ENCODE measurements at regions not wholly inside any gene's neighbourhood (a gene's known extent, or its start where the extent isn't known, plus 50 kb on each side); places are given as distances from the start of the nearest gene placed in this dataset.

DNA sequence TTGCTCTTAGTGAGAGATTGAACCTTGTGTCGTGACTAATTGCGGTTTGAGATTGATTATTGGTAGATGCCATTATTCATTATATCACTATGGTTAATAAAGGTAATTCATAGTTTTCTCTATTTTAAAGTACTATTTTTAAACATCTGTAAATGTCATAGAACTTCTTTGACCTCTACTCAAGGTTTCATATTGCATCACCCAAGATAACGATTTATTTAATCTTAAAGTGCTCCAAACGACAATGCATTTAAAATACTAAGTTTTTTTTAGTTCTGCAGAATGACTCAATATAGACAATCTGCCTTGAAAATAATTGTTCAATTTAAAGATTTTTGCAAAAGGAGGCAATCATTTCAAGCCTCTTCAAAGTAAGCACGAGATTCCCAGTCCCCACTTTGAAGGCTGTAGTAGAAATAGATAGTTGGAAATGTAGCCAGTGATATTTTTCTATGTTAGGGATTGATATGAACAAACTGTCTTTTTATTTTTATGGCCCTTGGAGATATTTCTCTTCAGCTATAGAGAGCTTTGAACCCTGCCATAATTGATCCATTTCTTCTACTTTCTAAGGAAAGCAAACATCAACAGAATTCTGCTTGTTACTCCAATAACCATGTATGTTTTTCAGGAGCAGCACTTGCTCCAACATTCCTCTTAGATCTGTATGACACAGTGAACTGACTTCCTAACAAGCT is 114.2 kb upstream of the PALMD start:
- Histone ChIP-seq H3K27me3 (ENCODE audit: control insufficient read depth in 1 of 2, insufficient read depth in 2 of 2, low read length in 2 of 2) (no peaks in the 10 kb centered on the region), H3K79me2 (ENCODE audit: insufficient read depth, low read length) (no peaks in the 10 kb centered on the region), H3K4me2 (ENCODE audit: low read depth, low read length) (no peak overlapping the region), H3K4me3 (replicated peaks in 1 of 3; ENCODE audit: insufficient read depth in 1 of 3, low read depth in 2 of 3, low read length in 3 of 3) (no peak overlapping the region), H2AFZ (ENCODE audit: low read length) (no peak overlapping the region), H3K36me3 (replicated peaks in 1 of 2; ENCODE audit: control insufficient read depth in 1 of 2, insufficient read depth in 2 of 2, low read length in 2 of 2) (no peaks in the 10 kb centered on the region), H3K9ac (ENCODE audit: insufficient read depth, low read depth, low read length) (no peak overlapping the region), H3K9me3 (ENCODE audit: low read length) (no peaks in the 10 kb centered on the region), H3K4me1 (ENCODE audit: insufficient read depth, low read length) (peaks cover 9% of the 10 kb centered on the region; the same call in 1 of the 2 replicates), H4K20me1 (ENCODE audit: insufficient read depth, low read length) (no peaks in the 10 kb centered on the region), H3K27ac (ENCODE audit: extremely low read length, insufficient read depth, low read length) (no peak overlapping the region)
- TF ChIP-seq HNF4A (CRISPR knock-in tag; IDR thresholded peaks at IDR 0.05) (peak; percentile 25; the same call in 1 of the 2 replicates), ZNF703 (CRISPR knock-in tag; IDR thresholded peaks at IDR 0.05; ENCODE audit: borderline replicate concordance) (no peak), SMAD3 (CRISPR knock-in tag; IDR thresholded peaks at IDR 0.05) (no peak), ATM (IDR thresholded peaks at IDR 0.05; ENCODE audit: borderline replicate concordance) (no peak), ZNF772 (CRISPR knock-in tag; IDR thresholded peaks at IDR 0.05) (no peak), CBX5 (CRISPR knock-in tag; IDR thresholded peaks at IDR 0.05; ENCODE audit: borderline replicate concordance) (no peak), ZNF740 (CRISPR knock-in tag; IDR thresholded peaks at IDR 0.05) (no peak), NCOA2 (CRISPR knock-in tag; IDR thresholded peaks at IDR 0.05) (no peak), RARA (CRISPR knock-in tag; IDR thresholded peaks at IDR 0.05) (peak; percentile 70; the same call in 1 of the 2 replicates), BCL6 (CRISPR knock-in tag; IDR thresholded peaks at IDR 0.05) (peak; percentile 99), ARID5B (CRISPR knock-in tag; IDR thresholded peaks at IDR 0.05) (peak; percentile 45), MED1 (CRISPR knock-in tag; IDR thresholded peaks at IDR 0.05) (no peak), FOXK1 (CRISPR knock-in tag; IDR thresholded peaks at IDR 0.05; ENCODE audit: borderline replicate concordance, low read depth) (peak; percentile 64)
- in situ Hi-C loops (cut with HindIII; ENCODE audit: extremely low pct_ligation_motif_present, low pct_unique_long_range_greater_than_20kb) (no loop called here), intact Hi-C loops (cut with micrococcal nuclease; ENCODE audit: unreplicated experiment) (no loop called here)
- no TSS peak for BruUV-seq (replicated peaks)
- POLR2A ChIA-PET = no interaction called here
- 64% methylated on average over 5 of the region's 5 CpGs for WGBS (ENCODE audit: low lambda C conversion rate)
- CTCF ChIA-PET (ENCODE audit: low intra/inter-chr PET ratio, low total read pairs) = no interaction called here
- DNase-seq (ENCODE audit: low spot score) (no peak), FAIRE-seq (no peak), ATAC-seq (no peak)
